Esophagus muscularis mucosa (tissue), 4 donors: ENCODE measurements at regions not wholly inside any gene's neighbourhood (a gene's known extent, or its start where the extent isn't known, plus 50 kb on each side); places are given as distances from the start of the nearest gene placed in this dataset.

Experiments used
- CTCF ChIP-seq, 3 experiments: fragments of 200-600 bp in 2 of 3; fragments of 450-650 bp in 1 of 3; sonication (generic) in 2 of 3; IDR thresholded peaks; one replicate each; pipeline ENCODE4 v1.5.1; 2017 to 2019; ENCODE audit warnings: antibody characterized with exemption in 3 of 3, mild to moderate bottlenecking in 2 of 3, moderate library complexity in 1 of 3
- EP300 ChIP-seq: sonication (generic); formaldehyde crosslinking; IDR thresholded peaks from one replicate; pipeline ENCODE4 v1.6.1; 2017; ENCODE audit warnings: antibody characterized with exemption
- POLR2A ChIP-seq: fragments of 450-650 bp; IDR thresholded peaks from one replicate; pipeline ENCODE4 v1.6.1; 2017; ENCODE audit warnings: antibody characterized with exemption, moderate library complexity, mild to moderate bottlenecking, low read depth

- TF ChIP-seq CTCF (IDR thresholded peaks at IDR 0.05) (no peak), POLR2A (no peak), EP300 (no peak)
Measured at GRCh38 chr15:91356083-91356482, 256.0 kb downstream of the SV2B start.
